PC-9 (cell line): ENCODE measurements at regions not wholly inside any gene's neighbourhood (a gene's known extent, or its start where the extent isn't known, plus 50 kb on each side); places are given as distances from the start of the nearest gene placed in this dataset.

Experiments used
- BruUV-seq: library from RNA; stranded (reverse); fragments of 400-500 nt; replicated peaks from 2 replicates; lab custom pipeline; 2021; lab: Mats Ljungman, UMichigan
- CTCF ChIA-PET: fragments of 300-600 bp; sonication (Branson Sonifier 250); formaldehyde crosslinking; loops from one replicate; lab custom pipeline; 2022; ENCODE audit warnings: antibody characterized with exemption; lab: Charles Lee
- POLR2A ChIA-PET: fragments of 300-600 bp; sonication (Branson Sonifier 250); formaldehyde crosslinking; loops from one replicate; lab custom pipeline; 2022; ENCODE audit warnings: antibody characterized with exemption; ENCODE audit not compliant: unreplicated experiment; lab: Charles Lee
- DNase-seq, 2 experiments: peaks; one replicate each; pipeline versions ENCODE4 v3.0.0 to v3.0.0-alpha.2; 2015 to 2022; ENCODE audit warnings: mixed read lengths in 1 of 2
- H2AFZ ChIP-seq: fragments of 200-600 bp; sonication (generic); 2 replicates; pipeline ENCODE4 v1.8.1; 2017; ENCODE audit warnings: antibody characterized with exemption
- H3F3A ChIP-seq: fragments of 200-600 bp; sonication (generic); 2 replicates; pipeline ENCODE4 v1.8.1; 2017; ENCODE audit warnings: antibody characterized with exemption, mild to moderate bottlenecking, low read depth; ENCODE audit not compliant: insufficient read depth
- H3K27ac ChIP-seq: fragments of 200-600 bp; sonication (generic); 2 replicates; pipeline ENCODE4 v1.6.1; 2016; ENCODE audit warnings: mixed run types
- H3K27me3 ChIP-seq: fragments of 200-600 bp; sonication (generic); 2 replicates; pipeline ENCODE4 v1.6.1; 2016; ENCODE audit warnings: low read depth, mixed run types; ENCODE audit not compliant: insufficient read depth
- H3K36me3 ChIP-seq: fragments of 200-600 bp; sonication (generic); 2 replicates; pipeline ENCODE4 v1.6.1; 2016; ENCODE audit warnings: low read depth, mixed run types
- H3K4me1 ChIP-seq: fragments of 200-600 bp; sonication (generic); replicated peaks from 2 replicates; pipeline ENCODE4 v1.6.1; 2016; ENCODE audit warnings: mixed run types; ENCODE audit not compliant: insufficient read depth
- H3K4me2 ChIP-seq: fragments of 200-600 bp; sonication (generic); 2 replicates; pipeline ENCODE4 v1.6.1; 2017; ENCODE audit warnings: mixed run types
- H3K4me3 ChIP-seq: fragments of 200-600 bp; sonication (generic); 2 replicates; pipeline ENCODE4 v1.6.1; 2016; ENCODE audit warnings: mixed run types
- H3K79me2 ChIP-seq: fragments of 200-600 bp; sonication (generic); 2 replicates; pipeline ENCODE4 v1.6.1; 2017; ENCODE audit warnings: low read depth, mixed run types
- H3K9me2 ChIP-seq: fragments of 200-600 bp; sonication (generic); 2 replicates; pipeline ENCODE4 v1.8.1; 2017; ENCODE audit warnings: mild to moderate bottlenecking; ENCODE audit not compliant: insufficient read depth
- H3K9me3 ChIP-seq: fragments of 200-600 bp; sonication (generic); 2 replicates; pipeline ENCODE4 v1.8.1; 2016; ENCODE audit warnings: low read depth; ENCODE audit not compliant: insufficient read depth
- H4K20me1 ChIP-seq: fragments of 200-600 bp; sonication (generic); 2 replicates; pipeline ENCODE4 v1.8.1; 2017; ENCODE audit not compliant: insufficient read depth
- CTCF ChIP-seq: fragments of 200-600 bp; sonication (generic); conservative IDR thresholded peaks from 2 replicates; pipeline ENCODE4 v1.6.1; 2017; ENCODE audit warnings: mixed run types, antibody characterized with exemption, mild to moderate bottlenecking, moderate library complexity
- EZH2 ChIP-seq: fragments of 200-600 bp; sonication (generic); IDR thresholded peaks from 2 replicates; pipeline ENCODE4 v1.8.0; 2017; ENCODE audit warnings: antibody characterized with exemption, low read depth
- intact Hi-C: fragments of 100-400 bp; cut with micrococcal nuclease; formaldehyde crosslinking; loops from one replicate; pipeline ENCODE4 v1.10.0; 2022; ENCODE audit not compliant: unreplicated experiment

GRCh38 chr5:125776656-125777139 is 646.5 kb upstream of the GRAMD2B start:
- no peak for DNase-seq
- Histone ChIP-seq H3K27ac (no peak overlapping the region), H3K4me2 (no peak overlapping the region), H3K4me3 (no peak overlapping the region), H3K9me3 (no peaks in the 10 kb centered on the region), H3K36me3 (no peaks in the 10 kb centered on the region), H3K27me3 (no peaks in the 10 kb centered on the region), H4K20me1 (no peaks in the 10 kb centered on the region), H3F3A (no peaks in the 10 kb centered on the region), H3K4me1 (no peaks in the 10 kb centered on the region), H2AFZ (no peak overlapping the region), H3K9me2 (no peaks in the 10 kb centered on the region), H3K79me2 (no peaks in the 10 kb centered on the region)
- ChIA-PET POLR2A (no interaction called here), CTCF (no interaction called here)
- intact Hi-C loops = no loop called here
- BruUV-seq = no TSS peak
- no peak for TF ChIP-seq EZH2

DNA sequence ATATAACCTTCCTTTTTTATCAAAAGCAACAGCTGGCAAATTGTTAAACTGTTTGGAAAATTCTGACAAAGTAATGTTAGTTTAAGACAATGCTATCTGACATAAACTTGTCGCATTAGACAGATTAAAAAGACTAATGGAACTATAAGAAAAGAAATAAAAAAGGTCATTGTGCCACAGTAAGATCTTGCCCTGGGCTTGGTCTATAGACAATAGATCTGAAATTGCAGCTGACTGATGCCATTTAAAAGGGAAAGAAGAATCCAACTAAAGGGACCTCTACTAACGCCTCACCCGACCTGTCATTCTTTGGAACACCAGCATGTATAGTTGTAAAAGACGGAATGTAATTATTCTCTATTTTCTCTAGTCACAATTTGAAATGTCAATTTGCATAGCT is 644.4 kb upstream of the GRAMD2B start:
- no peak overlapping the region for H3K4me3 ChIP-seq
- no peak for TF ChIP-seq EZH2
- no peak for TF ChIP-seq CTCF
- no peaks in the 10 kb centered on the region for H3K4me1 ChIP-seq
- H3K36me3 ChIP-seq = no peaks in the 10 kb centered on the region
- CTCF ChIA-PET = no interaction called here
- H3K27me3 ChIP-seq = no peaks in the 10 kb centered on the region
- no peak overlapping the region for H3K27ac ChIP-seq
- no TSS peak for BruUV-seq
- H3K79me2 ChIP-seq = no peaks in the 10 kb centered on the region
- DNase-seq = no peak
- POLR2A ChIA-PET = no interaction called here
- H3K9me2 ChIP-seq = no peaks in the 10 kb centered on the region
- intact Hi-C loops = no loop called here
- no peak overlapping the region for H2AFZ ChIP-seq
- no peaks in the 10 kb centered on the region for H3F3A ChIP-seq
- no peak overlapping the region for H3K4me2 ChIP-seq
- no peaks in the 10 kb centered on the region for H3K9me3 ChIP-seq
- no peaks in the 10 kb centered on the region for H4K20me1 ChIP-seq

GRCh38 chr5:125785407-125785806 is 637.8 kb upstream of the GRAMD2B start:
- CTCF ChIA-PET = interaction anchor here (0.6 kb wide), 1 partner anchor 753 kb away, joined by 3 read pairs; no protein-coding TSS in a partner anchor
- Histone ChIP-seq H4K20me1 (no peaks in the 10 kb centered on the region), H3K79me2 (no peaks in the 10 kb centered on the region), H3K27ac (no peak overlapping the region), H3K27me3 (no peaks in the 10 kb centered on the region), H3K4me2 (no peak overlapping the region), H3K9me2 (no peaks in the 10 kb centered on the region; the same call in 1 of the 2 replicates), H3F3A (no peaks in the 10 kb centered on the region), H3K4me1 (no peaks in the 10 kb centered on the region), H3K9me3 (no peaks in the 10 kb centered on the region), H3K36me3 (no peaks in the 10 kb centered on the region), H3K4me3 (no peak overlapping the region), H2AFZ (no peak overlapping the region)
- BruUV-seq = no TSS peak
- DNase-seq = no peak
- intact Hi-C loops = no loop called here
- POLR2A ChIA-PET = no interaction called here
- no peak for TF ChIP-seq EZH2

- H3K79me2 ChIP-seq = no peaks in the 10 kb centered on the region
- no peaks in the 10 kb centered on the region for H3F3A ChIP-seq
- no peaks in the 10 kb centered on the region for H3K4me1 ChIP-seq
- BruUV-seq = no TSS peak
- H3K9me3 ChIP-seq = no peaks in the 10 kb centered on the region
- H4K20me1 ChIP-seq = no peaks in the 10 kb centered on the region
- no peak overlapping the region for H3K27ac ChIP-seq
- no peaks in the 10 kb centered on the region; the same call in 1 of the 2 replicates for H3K9me2 ChIP-seq
- no peaks in the 10 kb centered on the region for H3K36me3 ChIP-seq
- TF ChIP-seq CTCF (no peak), EZH2 (no peak)
- no peak overlapping the region for H3K4me3 ChIP-seq
- intact Hi-C loops = no loop called here
- H3K27me3 ChIP-seq = no peaks in the 10 kb centered on the region
- no peak overlapping the region for H2AFZ ChIP-seq
- no peak overlapping the region for H3K4me2 ChIP-seq
- no peak for DNase-seq
- ChIA-PET CTCF (no interaction called here), POLR2A (no interaction called here)
Observed at GRCh38 chr5:125786021-125786420, 637.2 kb upstream of the GRAMD2B start.
